Cardiac fibroblast (primary cell): ENCODE measurements at regions not wholly inside any gene's neighbourhood (a gene's known extent, or its start where the extent isn't known, plus 50 kb on each side); places are given as distances from the start of the nearest gene placed in this dataset.

ENCODE experiments used
- DNase-seq, 2 donors: peaks; one replicate each; pipeline versions ENCODE4 v3.0.0 to v3.0.0-alpha.2; 2010; ENCODE audit warnings: low read depth in 2 of 2
- H3K4me3 ChIP-seq, 2 donors: replicated peaks in 1 of 2; 1 replicate in 1 of 2; 2 replicates in 1 of 2; pipeline ENCODE4 v1.5.1; 2011; ENCODE audit warnings: low read depth in 2 of 2, low read length in 2 of 2, mild to moderate bottlenecking in 2 of 2, moderate library complexity in 1 of 2
- CTCF ChIP-seq: IDR thresholded peaks from one replicate; pipeline ENCODE4 v1.5.1; 2011; ENCODE audit warnings: low read depth, mild to moderate bottlenecking, low read length, inconsistent platforms

DNA sequence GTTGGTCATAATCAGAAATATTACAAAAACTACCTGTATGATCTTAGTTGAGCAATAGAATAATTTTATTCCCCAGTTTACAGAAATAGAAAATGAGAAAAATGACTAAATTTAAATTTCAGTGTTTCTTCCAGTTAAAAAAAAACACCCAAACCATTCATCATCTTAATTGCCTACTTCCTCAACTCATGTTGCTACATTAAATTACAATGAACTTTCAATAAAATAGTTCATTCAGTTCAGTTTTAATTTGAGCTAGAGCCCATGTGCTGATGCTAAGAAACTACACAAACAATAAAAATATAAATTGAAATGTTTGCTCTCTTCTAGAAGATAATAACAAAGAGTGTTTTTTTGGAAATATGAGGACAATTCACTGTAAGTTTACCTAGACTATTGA is 820.4 kb downstream of the SLITRK6 start:
- H3K4me3 ChIP-seq = no peak overlapping the region
- no peak for DNase-seq
- TF ChIP-seq CTCF = no peak

- no peak overlapping the region for H3K4me3 ChIP-seq
- no peak for DNase-seq
- TF ChIP-seq CTCF = no peak
Observed at GRCh38 chr13:84973661-84974060, 825.6 kb downstream of the SLITRK6 start.

GRCh38 chr13:84972907-84973306 is 826.3 kb downstream of the SLITRK6 start:
- no peak for TF ChIP-seq CTCF
- no peak overlapping the region for H3K4me3 ChIP-seq
- DNase-seq = no peak

DNA sequence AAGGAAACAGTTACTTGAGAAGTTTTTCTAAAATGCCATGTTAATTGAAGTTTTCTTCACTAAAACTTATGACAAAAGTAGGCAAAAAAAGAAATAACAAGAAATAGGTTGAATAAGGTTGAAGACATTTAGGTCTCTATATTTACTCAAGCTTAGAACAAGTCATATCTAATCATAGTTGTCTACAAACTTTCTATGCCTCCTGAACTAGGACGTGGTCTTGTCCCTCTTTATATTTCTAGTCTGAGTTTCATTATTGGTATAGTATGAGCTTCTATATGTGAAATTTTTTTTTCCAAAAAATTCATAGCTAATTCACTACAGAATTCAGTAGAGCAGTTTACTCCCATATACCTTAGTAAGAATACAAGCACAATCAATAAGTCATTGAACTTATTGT is 836.4 kb downstream of the SLITRK6 start:
- no peak overlapping the region for H3K4me3 ChIP-seq
- DNase-seq = no peak
- TF ChIP-seq CTCF = no peak

DNA sequence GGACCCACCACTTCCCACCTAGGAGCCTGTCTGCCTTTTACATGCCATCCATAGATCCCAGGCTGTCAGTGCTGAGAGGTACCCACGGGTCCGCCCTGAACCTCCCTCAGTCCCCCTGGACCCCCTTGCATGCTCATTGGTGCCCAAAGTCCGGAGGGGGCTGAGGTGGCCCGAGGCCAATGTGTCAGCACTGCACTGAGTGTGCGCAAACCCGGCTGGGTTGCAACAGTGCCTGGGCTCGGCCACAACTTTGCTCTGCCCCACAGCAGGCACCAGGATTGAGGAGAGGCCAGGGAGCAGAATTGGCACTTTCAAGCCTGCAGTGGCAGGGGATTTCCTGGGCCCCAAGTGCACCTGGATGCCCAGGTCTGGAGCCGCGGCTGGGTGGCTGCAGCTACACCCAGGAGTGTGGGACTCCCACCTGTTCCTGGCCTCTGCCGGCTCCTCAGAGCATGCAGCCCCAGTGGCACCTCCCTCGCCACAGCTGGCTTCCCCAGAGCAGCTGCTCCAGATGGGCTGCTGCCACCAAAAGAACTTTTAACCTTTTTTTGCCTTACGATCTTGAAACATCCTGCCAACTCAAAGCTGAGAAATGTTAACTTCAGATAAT is 837.0 kb downstream of the SLITRK6 start:
- H3K4me3 ChIP-seq = no peak overlapping the region
- TF ChIP-seq CTCF = no peak
- DNase-seq = no peak

DNA sequence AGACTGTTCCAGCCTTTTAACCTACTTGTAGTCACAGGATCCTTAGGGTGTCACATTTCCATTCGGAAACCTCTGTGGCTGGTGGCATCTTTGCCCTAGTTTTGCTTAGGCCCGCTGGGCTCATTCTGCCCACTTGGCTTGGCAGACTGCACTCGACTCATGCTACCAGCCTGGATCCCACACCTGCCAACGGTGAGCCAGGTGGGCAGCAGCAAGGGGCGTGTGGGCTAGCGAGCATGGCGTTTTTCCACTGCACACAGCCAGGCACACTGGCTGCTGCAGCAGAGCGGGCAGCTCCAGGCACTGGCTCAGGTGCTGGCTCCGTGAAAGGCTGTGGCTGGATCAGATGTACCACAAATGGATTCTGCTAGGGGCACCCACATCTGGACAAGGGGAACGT is 838.2 kb downstream of the SLITRK6 start:
- no peak overlapping the region for H3K4me3 ChIP-seq
- no peak for TF ChIP-seq CTCF
- DNase-seq = no peak

GRCh38 chr13:84959818-84960217 is 839.4 kb downstream of the SLITRK6 start:
- TF ChIP-seq CTCF = no peak
- DNase-seq = no peak
- H3K4me3 ChIP-seq = no peak overlapping the region
